H9 (cell line): ENCODE measurements at regions not wholly inside any gene's neighbourhood (a gene's known extent, or its start where the extent isn't known, plus 50 kb on each side); places are given as distances from the start of the nearest gene placed in this dataset.
A peak's percentile ranks its signal among the peaks of the same experiment; 100 is the strongest.

Experiments used
- DNase-seq: peaks from one replicate; pipeline ENCODE4 v3.0.0-alpha.2; 2017
- H2AFZ ChIP-seq: one replicate; pipeline ENCODE4 v1.6.1; 2013; ENCODE audit warnings: mild to moderate bottlenecking, low read length, control low read depth, moderate library complexity
- H2AK5ac ChIP-seq: 2 replicates; pipeline ENCODE4 v1.6.1; 2013; ENCODE audit warnings: low read length, control low read depth, mixed read lengths; ENCODE audit not compliant: insufficient read length
- H2BK120ac ChIP-seq: one replicate; pipeline ENCODE4 v1.6.1; 2013; ENCODE audit warnings: low read depth, mild to moderate bottlenecking, low read length, control low read depth, inconsistent platforms; ENCODE audit not compliant: poor library complexity, severe bottlenecking
- H2BK12ac ChIP-seq: 2 replicates; pipeline ENCODE4 v1.6.1; 2013; ENCODE audit warnings: low read length, control low read depth, mixed read lengths, low read depth; ENCODE audit not compliant: insufficient read length
- H2BK15ac ChIP-seq: 2 replicates; pipeline ENCODE4 v1.6.1; 2013; ENCODE audit warnings: low read depth, low read length, control low read depth
- H2BK20ac ChIP-seq: one replicate; pipeline ENCODE4 v1.6.1; 2013; ENCODE audit warnings: low read depth, mild to moderate bottlenecking, low read length, control low read depth, inconsistent platforms; ENCODE audit not compliant: poor library complexity, severe bottlenecking
- H2BK5ac ChIP-seq: 2 replicates; pipeline ENCODE4 v1.6.1; 2013; ENCODE audit warnings: low read length, control low read depth, mixed read lengths; ENCODE audit not compliant: insufficient read length
- H3K14ac ChIP-seq: 2 replicates; pipeline ENCODE4 v1.6.1; 2013; ENCODE audit warnings: low read length, control low read depth; ENCODE audit not compliant: insufficient read depth
- H3K18ac ChIP-seq: 2 replicates; pipeline ENCODE4 v1.6.1; 2013; ENCODE audit warnings: low read depth, mild to moderate bottlenecking, mixed read lengths, low read length, control low read depth; ENCODE audit not compliant: insufficient read length
- H3K23ac ChIP-seq: 2 replicates; pipeline ENCODE4 v1.6.1; 2013; ENCODE audit warnings: low read length, control low read depth, mixed read lengths, low read depth; ENCODE audit not compliant: insufficient read length
- H3K23me2 ChIP-seq: 2 replicates; pipeline ENCODE4 v1.6.1; 2013; ENCODE audit warnings: low read depth, mild to moderate bottlenecking, mixed read lengths, low read length, control low read depth; ENCODE audit not compliant: insufficient read length, poor library complexity, severe bottlenecking
- H3K27ac ChIP-seq: 2 replicates; pipeline ENCODE4 v1.5.1; 2013; ENCODE audit warnings: low read length, control low read depth, mixed read lengths, low read depth; ENCODE audit not compliant: insufficient read length
- H3K27me3 ChIP-seq: 2 replicates; pipeline ENCODE4 v1.6.1; 2013; ENCODE audit warnings: low read length, control low read depth, inconsistent platforms; ENCODE audit not compliant: insufficient read depth
- H3K4ac ChIP-seq: 2 replicates; pipeline ENCODE4 v1.6.1; 2013; ENCODE audit warnings: low read depth, mild to moderate bottlenecking, control low read depth, inconsistent platforms, low read length, moderate library complexity
- H3K4me1 ChIP-seq: 2 replicates; pipeline ENCODE4 v1.6.1; 2013; ENCODE audit warnings: low read length, control low read depth, inconsistent platforms; ENCODE audit not compliant: insufficient read depth
- H3K4me2 ChIP-seq: 2 replicates; pipeline ENCODE4 v1.6.1; 2013; ENCODE audit warnings: low read length, control low read depth, mixed read lengths; ENCODE audit not compliant: insufficient read length, insufficient read depth
- H3K56ac ChIP-seq: 2 replicates; pipeline ENCODE4 v1.6.1; 2013; ENCODE audit warnings: low read depth, mild to moderate bottlenecking, mixed read lengths, low read length, control low read depth; ENCODE audit not compliant: insufficient read length
- H3K79me1 ChIP-seq: 2 replicates; pipeline ENCODE4 v1.6.1; 2013; ENCODE audit warnings: low read depth, mild to moderate bottlenecking, moderate library complexity, low read length, control low read depth, inconsistent platforms; ENCODE audit not compliant: insufficient read depth, poor library complexity, severe bottlenecking
- H3K79me2 ChIP-seq: 2 replicates; pipeline ENCODE4 v1.6.1; 2013; ENCODE audit warnings: low read length, control low read depth, inconsistent platforms; ENCODE audit not compliant: insufficient read depth
- H3K9ac ChIP-seq: 2 replicates; pipeline ENCODE4 v1.6.1; 2013; ENCODE audit warnings: low read length, control low read depth, mixed read lengths; ENCODE audit not compliant: insufficient read length; ENCODE audit errors: extremely low read depth
- H3K9me3 ChIP-seq: one replicate; pipeline ENCODE4 v1.6.1; 2013; ENCODE audit warnings: low read depth, low read length, inconsistent platforms; ENCODE audit not compliant: control insufficient read depth
- H3T11ph ChIP-seq: one replicate; pipeline ENCODE4 v1.6.1; 2013; ENCODE audit warnings: mild to moderate bottlenecking, low read length, control low read depth, inconsistent platforms
- H4K20me1 ChIP-seq: one replicate; pipeline ENCODE4 v1.6.1; 2013; ENCODE audit not compliant: control insufficient read depth, insufficient read length, insufficient read depth
- H4K5ac ChIP-seq: 2 replicates; pipeline ENCODE4 v1.6.1; 2013; ENCODE audit warnings: low read depth, mild to moderate bottlenecking, mixed read lengths, low read length, control low read depth; ENCODE audit not compliant: insufficient read length
- H4K8ac ChIP-seq: replicated peaks from 2 replicates; pipeline ENCODE4 v1.6.1; 2013; ENCODE audit warnings: low read length, control low read depth, mixed read lengths, low read depth; ENCODE audit not compliant: insufficient read length
- H4K91ac ChIP-seq: 2 replicates; pipeline ENCODE4 v1.6.1; 2013; ENCODE audit warnings: low read depth, mild to moderate bottlenecking, moderate library complexity, mixed read lengths, low read length, control low read depth; ENCODE audit not compliant: insufficient read length
- H3K27ac Mint-ChIP-seq, 3 experiments: 2 replicates in 2 of 3; 3 replicates in 1 of 3; pipeline ENCODE4 v1.8.0; 2020 to 2021; ENCODE audit warnings: mixed read lengths in 3 of 3, mild to moderate bottlenecking in 1 of 3, moderate library complexity in 1 of 3
- H3K27me3 Mint-ChIP-seq: 2 replicates; pipeline ENCODE4 v1.8.0; 2021; ENCODE audit warnings: low read depth, mild to moderate bottlenecking, moderate library complexity, mixed read lengths
- H3K36me3 Mint-ChIP-seq, 3 experiments: 2 replicates in 2 of 3; 3 replicates in 1 of 3; pipeline ENCODE4 v1.8.0; 2020 to 2021; ENCODE audit warnings: low read depth in 3 of 3, mixed read lengths in 3 of 3; ENCODE audit not compliant: insufficient read depth in 1 of 3
- H3K4me1 Mint-ChIP-seq, 2 experiments: 2 replicates each; pipeline ENCODE4 v1.8.0; 2020; ENCODE audit warnings: mixed read lengths in 2 of 2
- H3K4me3 Mint-ChIP-seq, 2 experiments: 2 replicates in 1 of 2; 3 replicates in 1 of 2; pipeline ENCODE4 v1.8.0; 2020 to 2021; ENCODE audit warnings: mild to moderate bottlenecking in 2 of 2, mixed read lengths in 2 of 2, moderate library complexity in 1 of 2
- H3K9me3 Mint-ChIP-seq, 2 experiments: 2 replicates in 1 of 2; 3 replicates in 1 of 2; pipeline ENCODE4 v1.8.0; 2020; ENCODE audit warnings: mild to moderate bottlenecking in 2 of 2, mixed read lengths in 2 of 2, moderate library complexity in 1 of 2
- WGBS: extraction: QIAGEN DNeasy Blood & Tissue Kit; methylation state at CpG from one replicate; pipeline ENCODE4 v1.1.7; 2013; ENCODE audit warnings: missing lambda C conversion rate, low lambda C conversion rate, mixed read lengths; ENCODE audit not compliant: insufficient read length; ENCODE audit errors: extremely low coverage; 5-methylcytosine and 5-hydroxymethylcytosine counted together
- TF ChIP-seq, protein P1 (sequence below): fragments of 200-600 bp; sonication (generic); conservative IDR thresholded peaks from 3 replicates; pipeline ENCODE4 v1.8.0; 2021; ENCODE audit warnings: antibody characterized with exemption, mild to moderate bottlenecking

DNA sequence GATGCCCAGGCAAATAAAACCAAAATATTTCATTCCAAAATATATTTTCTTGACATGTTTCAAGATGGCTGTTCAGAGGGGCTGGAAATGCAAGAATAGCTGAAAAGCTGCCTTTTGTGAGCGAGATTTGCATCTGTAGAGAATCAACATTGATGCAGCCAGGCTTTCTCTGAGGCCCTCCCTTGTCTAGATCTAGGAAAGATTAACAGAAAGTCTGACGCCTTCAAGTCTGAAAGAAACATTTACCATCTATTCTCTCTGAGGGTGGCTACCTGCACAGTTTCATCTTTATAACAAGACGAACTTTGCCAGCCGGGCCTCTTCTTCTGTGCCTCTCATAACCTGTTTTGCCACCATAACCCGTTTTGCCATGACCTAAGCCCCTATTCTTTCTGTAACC lies 170.2 kb downstream of the AKR1D1 start:
- no peak overlapping the region for H2BK5ac ChIP-seq
- no peak overlapping the region for H2AFZ ChIP-seq
- TF ChIP-seq, protein P1, sequence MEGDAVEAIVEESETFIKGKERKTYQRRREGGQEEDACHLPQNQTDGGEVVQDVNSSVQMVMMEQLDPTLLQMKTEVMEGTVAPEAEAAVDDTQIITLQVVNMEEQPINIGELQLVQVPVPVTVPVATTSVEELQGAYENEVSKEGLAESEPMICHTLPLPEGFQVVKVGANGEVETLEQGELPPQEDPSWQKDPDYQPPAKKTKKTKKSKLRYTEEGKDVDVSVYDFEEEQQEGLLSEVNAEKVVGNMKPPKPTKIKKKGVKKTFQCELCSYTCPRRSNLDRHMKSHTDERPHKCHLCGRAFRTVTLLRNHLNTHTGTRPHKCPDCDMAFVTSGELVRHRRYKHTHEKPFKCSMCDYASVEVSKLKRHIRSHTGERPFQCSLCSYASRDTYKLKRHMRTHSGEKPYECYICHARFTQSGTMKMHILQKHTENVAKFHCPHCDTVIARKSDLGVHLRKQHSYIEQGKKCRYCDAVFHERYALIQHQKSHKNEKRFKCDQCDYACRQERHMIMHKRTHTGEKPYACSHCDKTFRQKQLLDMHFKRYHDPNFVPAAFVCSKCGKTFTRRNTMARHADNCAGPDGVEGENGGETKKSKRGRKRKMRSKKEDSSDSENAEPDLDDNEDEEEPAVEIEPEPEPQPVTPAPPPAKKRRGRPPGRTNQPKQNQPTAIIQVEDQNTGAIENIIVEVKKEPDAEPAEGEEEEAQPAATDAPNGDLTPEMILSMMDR = no peak
- H3K4ac ChIP-seq = no peak overlapping the region
- peak overlapping the region; percentile 75 for H2AK5ac ChIP-seq
- no peak overlapping the region for H3K4me2 ChIP-seq
- no peak overlapping the region for H3K14ac ChIP-seq
- peak overlapping the region; percentile 73 for H2BK12ac ChIP-seq
- WGBS = no CpG with 5 or more reads among the region's 5 CpGs
- no peak overlapping the region for H3K23ac ChIP-seq
- H3T11ph ChIP-seq = no peak overlapping the region
- no peak overlapping the region for H4K91ac ChIP-seq
- no peaks in the 10 kb centered on the region for H3K9me3 ChIP-seq
- H3K9me3 Mint-ChIP-seq = peaks cover 2 to 13% of the 10 kb centered on the region in 2 experiments
- H3K4me1 Mint-ChIP-seq = peaks cover 52 to 56% of the 10 kb centered on the region in 2 experiments
- peaks cover 0 to 15% (median 12%) of the 10 kb centered on the region in 3 experiments; a peak in 5 of 7 replicates for H3K36me3 Mint-ChIP-seq
- H3K27me3 ChIP-seq = no peaks in the 10 kb centered on the region
- no peak for DNase-seq
- no peak overlapping the region for H4K5ac ChIP-seq
- H3K9ac ChIP-seq = no peak overlapping the region
- no peaks in the 10 kb centered on the region for H3K79me1 ChIP-seq
- no peaks in the 10 kb centered on the region for H3K23me2 ChIP-seq
- no peaks in the 10 kb centered on the region for H4K20me1 ChIP-seq
- no peak overlapping the region for H2BK15ac ChIP-seq
- H3K27ac Mint-ChIP-seq = peak overlapping the region; percentile 87 to 91 (median 88)
- H3K18ac ChIP-seq = no peak overlapping the region
- no peaks in the 10 kb centered on the region for H3K27me3 Mint-ChIP-seq
- peak overlapping the region; percentile 60 for H2BK20ac ChIP-seq
- no peak overlapping the region for H2BK120ac ChIP-seq
- H3K4me1 ChIP-seq = peaks cover 3% of the 10 kb centered on the region; the same call in 1 of the 2 replicates
- no peak overlapping the region for H3K56ac ChIP-seq
- no peak overlapping the region for H3K4me3 Mint-ChIP-seq
- H4K8ac ChIP-seq = no peak overlapping the region
- peak overlapping the region; percentile 61 for H3K27ac ChIP-seq
- H3K79me2 ChIP-seq = no peaks in the 10 kb centered on the region
